HG03060 (cell line): ENCODE measurements at regions not wholly inside any gene's neighbourhood (a gene's known extent, or its start where the extent isn't known, plus 50 kb on each side); places are given as distances from the start of the nearest gene placed in this dataset.
"Not testable (repeated sequence)": the region's sequence is repeated elsewhere in the genome, so short reads cannot be mapped to it uniquely, and the experiment has no call there.

ENCODE experiments used
- ATAC-seq: cut with Tn5 transposase; IDR thresholded peaks from one replicate; pipeline ENCODE4 v1.9.1; 2021; ENCODE audit warnings: low read depth, moderate number of reproducible peaks; ENCODE audit not compliant: unreplicated experiment

GRCh38 chr4:25981749-25982148 lies 67.7 kb downstream of the SMIM20 start:
- ATAC-seq, result no peak

GRCh38 chr4:25982962-25983361 lies 68.9 kb downstream of the SMIM20 start:
- no peak for ATAC-seq

DNA sequence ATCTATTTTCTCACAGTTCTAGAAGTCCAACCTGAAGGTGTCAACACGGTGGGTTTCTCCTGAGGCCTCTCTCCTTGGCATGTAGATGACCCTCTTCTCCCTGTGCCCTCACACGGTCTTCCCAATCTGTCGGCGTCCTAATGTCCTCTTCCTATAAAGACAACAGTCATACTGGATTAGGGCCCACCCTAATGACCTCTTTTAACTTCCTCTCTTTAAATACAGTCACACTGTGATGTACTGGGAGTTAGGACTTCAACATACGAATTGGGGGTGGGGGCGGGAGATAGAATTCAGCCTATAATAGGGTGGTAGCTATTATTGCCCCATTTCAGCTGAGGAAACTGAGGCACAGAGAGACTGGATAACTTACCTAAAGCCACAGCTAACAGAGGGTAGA lies 70.2 kb downstream of the SMIM20 start:
- ATAC-seq, result no peak

GRCh38 chr4:25984796-25985195 lies 70.8 kb downstream of the SMIM20 start:
- no peak for ATAC-seq

- no peak for ATAC-seq
Observed at GRCh38 chr4:25986807-25987206, 72.8 kb downstream of the SMIM20 start.

DNA sequence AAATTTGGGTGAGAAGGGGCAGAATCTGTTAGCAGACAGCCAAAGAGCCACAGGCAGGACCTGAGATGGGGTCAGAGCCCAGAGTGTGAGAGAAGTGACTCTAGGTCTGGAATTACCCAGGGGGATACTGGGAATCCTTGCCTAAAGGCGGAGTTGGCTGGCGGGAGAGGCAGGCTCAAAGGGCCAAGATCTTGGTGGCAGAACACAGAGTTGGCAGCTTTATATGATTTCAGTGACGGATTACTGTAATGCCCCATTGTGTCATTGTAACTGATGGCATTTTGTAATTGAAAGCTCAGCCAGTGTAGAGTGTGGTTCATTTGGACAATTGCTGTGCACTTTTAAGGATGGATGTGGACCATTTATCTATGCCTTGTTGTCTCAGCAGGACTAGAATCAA lies 77.3 kb downstream of the SMIM20 start:
- no peak for ATAC-seq

- no peak for ATAC-seq
Observed at GRCh38 chr4:25993395-25994185, 79.6 kb downstream of the SMIM20 start.

GRCh38 chr4:25994577-25994976 lies 80.6 kb downstream of the SMIM20 start:
- ATAC-seq, result not testable (repeated sequence)

DNA sequence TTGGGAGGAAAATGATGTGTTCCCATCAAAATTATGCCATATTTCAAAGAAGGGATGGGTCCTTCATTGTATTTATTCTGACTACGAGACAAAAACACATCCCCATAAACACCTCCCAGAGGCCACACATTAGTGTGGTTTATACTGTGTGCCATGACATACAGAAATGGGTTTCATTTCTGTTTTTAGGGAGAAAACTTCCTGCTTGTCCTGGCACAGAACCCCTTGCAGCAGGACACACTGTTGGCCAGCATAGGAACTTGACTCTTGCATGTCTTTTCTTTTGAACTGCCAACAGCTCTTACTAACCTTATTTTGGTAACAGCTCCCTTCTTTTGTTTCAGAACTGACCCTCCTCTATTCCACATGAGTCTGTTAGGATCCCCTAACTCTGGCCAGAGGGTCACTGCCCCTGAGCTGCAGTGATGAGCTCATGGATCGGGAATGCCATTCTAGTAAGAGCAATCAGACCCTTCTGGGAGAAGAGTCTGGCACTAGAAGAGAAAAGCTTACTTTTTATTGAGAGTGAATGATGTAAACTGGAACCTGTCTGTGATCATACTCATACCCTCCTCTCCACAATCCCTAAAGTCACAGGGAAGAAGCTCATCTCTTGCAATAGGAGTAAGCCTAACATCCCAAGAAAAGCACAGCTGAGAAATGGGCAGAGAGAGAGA lies 86.4 kb downstream of the SMIM20 start:
- ATAC-seq, result no peak

- no peak for ATAC-seq
Observed at GRCh38 chr4:26001413-26001812, 87.4 kb downstream of the SMIM20 start.

GRCh38 chr4:26001816-26002215 lies 87.8 kb downstream of the SMIM20 start:
- ATAC-seq, result no peak

DNA sequence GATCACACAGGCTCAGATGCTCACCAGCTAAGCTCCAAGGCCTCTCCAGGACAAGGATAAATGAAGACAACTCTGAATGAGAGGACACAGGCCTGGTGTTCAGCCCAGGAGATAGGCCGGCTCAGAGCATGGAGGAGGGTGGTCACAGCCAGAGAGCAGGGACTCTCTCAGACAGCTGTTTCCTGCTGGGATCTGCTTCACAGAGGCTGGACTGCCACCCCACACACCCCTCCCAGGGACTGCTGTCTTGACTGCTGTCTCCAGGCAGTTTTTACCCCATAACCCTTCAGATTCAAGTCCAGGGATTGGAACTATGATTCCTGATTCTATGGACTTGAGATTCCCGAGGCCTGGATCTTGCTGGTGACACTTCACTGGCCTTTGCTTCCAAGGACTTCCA lies 89.0 kb downstream of the SMIM20 start:
- no peak for ATAC-seq

DNA sequence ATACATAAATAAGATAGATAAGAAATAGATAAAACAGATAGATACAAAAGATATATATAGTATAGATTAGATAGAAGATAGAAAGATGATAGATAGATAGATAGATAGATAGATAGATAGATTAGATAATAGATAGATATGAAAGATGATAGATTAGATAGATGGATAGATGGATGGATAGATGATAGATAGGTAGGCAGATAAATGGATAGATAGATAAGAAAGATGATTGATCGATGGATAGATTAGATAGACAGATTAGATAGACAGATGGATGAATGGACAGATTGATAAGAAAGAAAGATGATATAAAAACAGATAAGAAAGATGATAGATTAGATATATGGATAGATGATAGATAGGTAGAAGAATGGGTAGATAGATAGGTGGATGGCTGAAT lies 90.3 kb downstream of the SMIM20 start:
- ATAC-seq, result no peak

- no peak for ATAC-seq
Observed at GRCh38 chr4:26005764-26006163, 91.7 kb downstream of the SMIM20 start.

- ATAC-seq, result no peak
Observed at GRCh38 chr4:26008737-26009136, 94.7 kb downstream of the SMIM20 start.

GRCh38 chr4:26009502-26009901 lies 95.5 kb downstream of the SMIM20 start:
- no peak for ATAC-seq

DNA sequence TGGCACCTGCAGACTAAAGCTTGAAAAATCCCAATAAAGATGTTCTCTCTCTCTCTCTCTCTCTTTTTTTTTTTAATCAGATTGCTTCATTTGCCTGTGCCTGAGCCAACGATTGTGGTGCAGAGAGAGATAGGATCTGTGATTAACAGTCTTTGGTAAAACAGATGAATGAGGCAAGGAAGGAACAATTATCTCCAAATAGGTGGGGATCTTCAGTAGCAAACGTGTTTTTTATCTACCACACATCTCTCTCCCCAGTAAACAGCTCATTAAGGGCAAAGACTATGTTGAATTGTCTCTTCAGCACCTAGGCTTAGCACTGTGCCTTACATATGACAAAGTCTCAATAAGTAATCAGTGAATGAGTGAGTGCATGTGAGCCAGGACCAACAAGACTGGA lies 96.3 kb downstream of the SMIM20 start:
- no peak for ATAC-seq

DNA sequence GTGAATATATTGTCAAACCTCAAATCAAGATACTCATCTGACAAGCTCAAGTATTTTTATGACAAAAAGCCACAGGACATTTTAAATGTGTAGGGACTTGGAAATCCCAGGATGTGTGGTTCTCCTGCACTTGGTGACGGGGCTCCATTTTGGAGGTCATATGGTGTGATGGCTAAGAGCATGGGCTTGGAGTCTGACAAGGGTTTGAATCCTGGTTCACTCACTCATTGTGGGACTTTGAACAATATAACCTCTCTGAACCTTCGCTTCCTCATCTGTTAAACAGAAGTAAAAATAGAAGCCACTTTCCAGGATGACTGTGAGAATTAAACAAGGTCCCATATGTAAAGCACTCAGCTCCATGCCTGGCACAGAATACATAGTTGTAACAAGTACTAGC lies 99.6 kb downstream of the SMIM20 start:
- no peak for ATAC-seq

DNA sequence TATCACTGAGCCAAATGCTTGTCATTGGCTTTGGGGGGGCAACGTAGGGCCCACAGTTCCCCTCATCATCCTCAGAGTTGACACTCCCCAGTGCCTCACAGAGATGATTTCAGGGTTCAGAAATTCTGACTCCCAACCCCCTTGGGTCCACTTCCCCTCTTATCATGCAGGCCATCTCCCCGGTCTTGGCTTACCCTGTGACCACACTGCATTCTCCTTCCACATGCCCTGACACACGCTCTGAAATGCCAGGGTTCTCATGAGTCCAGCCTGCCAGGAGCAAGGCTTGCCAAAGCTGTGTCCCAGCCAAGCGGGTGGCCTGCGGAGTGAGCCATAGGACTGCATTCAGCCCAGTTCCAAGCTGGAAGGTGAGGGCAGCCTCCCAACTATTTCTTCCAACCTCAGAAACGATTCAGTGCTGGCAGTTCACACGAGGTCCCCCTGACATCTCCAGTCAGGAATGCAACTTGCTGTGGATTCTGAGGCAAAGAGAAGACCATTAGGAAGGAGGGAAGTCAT lies 101.2 kb downstream of the SMIM20 start:
- no peak for ATAC-seq

DNA sequence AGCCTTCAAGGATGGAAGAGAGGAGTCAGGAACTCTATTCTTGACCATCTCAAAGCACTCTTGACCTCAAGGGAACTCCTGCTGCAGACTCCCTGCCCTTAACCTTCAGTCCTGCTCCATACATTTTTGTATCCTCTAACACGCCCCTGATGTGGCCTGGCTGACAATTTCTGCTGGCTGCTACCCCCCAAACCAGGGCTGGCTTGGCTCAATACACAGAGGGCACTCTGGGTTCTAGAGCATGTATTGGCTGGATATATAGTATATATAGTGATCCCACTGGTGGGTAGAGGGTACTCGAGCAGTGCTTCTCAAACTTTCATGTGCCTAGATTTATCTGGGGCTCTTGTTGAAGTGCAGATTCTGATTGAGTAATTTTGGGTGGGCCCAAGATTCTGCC lies 101.9 kb downstream of the SMIM20 start:
- ATAC-seq, result no peak

DNA sequence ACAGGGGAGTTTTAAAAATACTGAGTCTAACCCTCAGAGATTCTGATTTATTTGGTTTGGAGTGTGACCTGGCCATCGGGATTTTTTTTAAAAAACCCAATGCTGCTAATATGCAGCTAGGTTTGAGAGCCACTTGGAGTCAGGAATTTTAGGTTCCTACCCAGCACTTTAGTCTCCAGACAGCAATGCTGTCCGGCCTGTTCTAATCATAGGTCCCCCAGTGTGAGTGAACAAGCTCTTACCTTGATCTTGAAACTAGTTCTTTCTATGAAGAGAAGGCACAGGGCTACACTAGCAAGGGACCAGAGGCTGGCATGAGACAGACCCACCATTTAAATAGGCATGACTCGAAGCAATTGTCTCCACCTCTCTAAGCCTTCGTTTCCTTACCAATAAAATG lies 103.5 kb downstream of the SMIM20 start:
- ATAC-seq, result no peak
